ENCODE measurements at regions not wholly inside any gene's neighbourhood (a gene's known extent, or its start where the extent isn't known, plus 50 kb on each side); places are given as distances from the start of the nearest gene placed in this dataset.

DNA sequence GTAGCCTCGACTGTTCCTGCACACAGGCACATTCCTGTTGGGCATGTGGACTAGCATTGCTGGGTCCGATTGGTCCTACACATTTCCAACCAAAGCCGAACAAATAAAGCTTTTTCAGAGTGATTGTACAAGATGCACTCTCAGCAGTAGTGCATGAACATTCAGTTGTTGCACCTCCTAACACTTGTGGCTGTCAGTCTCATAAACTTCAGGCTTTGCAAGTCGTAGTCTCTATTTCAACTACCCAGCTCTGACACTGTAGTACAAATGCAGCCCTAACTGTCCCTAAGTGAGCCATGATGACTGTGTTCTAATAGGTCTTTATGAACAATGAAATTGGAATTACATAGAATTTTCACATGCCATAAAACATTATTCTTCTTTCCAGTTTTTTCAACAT lies 281.7 kb upstream of the ATP10A start:
- H3K27ac ChIP-seq (ENCODE audit: low read depth, low read length): no peak overlapping the region
- H3K27me3 ChIP-seq (ENCODE audit: insufficient read depth, low read length): no peaks in the 10 kb centered on the region
- H3K9ac ChIP-seq (ENCODE audit: low read length): no peak overlapping the region
- TF ChIP-seq, protein P1, sequence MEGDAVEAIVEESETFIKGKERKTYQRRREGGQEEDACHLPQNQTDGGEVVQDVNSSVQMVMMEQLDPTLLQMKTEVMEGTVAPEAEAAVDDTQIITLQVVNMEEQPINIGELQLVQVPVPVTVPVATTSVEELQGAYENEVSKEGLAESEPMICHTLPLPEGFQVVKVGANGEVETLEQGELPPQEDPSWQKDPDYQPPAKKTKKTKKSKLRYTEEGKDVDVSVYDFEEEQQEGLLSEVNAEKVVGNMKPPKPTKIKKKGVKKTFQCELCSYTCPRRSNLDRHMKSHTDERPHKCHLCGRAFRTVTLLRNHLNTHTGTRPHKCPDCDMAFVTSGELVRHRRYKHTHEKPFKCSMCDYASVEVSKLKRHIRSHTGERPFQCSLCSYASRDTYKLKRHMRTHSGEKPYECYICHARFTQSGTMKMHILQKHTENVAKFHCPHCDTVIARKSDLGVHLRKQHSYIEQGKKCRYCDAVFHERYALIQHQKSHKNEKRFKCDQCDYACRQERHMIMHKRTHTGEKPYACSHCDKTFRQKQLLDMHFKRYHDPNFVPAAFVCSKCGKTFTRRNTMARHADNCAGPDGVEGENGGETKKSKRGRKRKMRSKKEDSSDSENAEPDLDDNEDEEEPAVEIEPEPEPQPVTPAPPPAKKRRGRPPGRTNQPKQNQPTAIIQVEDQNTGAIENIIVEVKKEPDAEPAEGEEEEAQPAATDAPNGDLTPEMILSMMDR (IDR thresholded peaks at IDR 0.05; ENCODE audit: insufficient read depth, low read depth, low read length): no peak
- TF ChIP-seq EZH2 (IDR thresholded peaks at IDR 0.05; ENCODE audit: insufficient read depth, low read length): no peak
- H4K20me1 ChIP-seq (ENCODE audit: insufficient read depth, low read length): no peaks in the 10 kb centered on the region
- Mint-ChIP-seq H3K27ac (ENCODE audit: unreplicated experiment) (no peak overlapping the region), H3K36me3 (ENCODE audit: low read depth, unreplicated experiment) (no peaks in the 10 kb centered on the region), H3K9me3 (ENCODE audit: unreplicated experiment) (no peaks in the 10 kb centered on the region), H3K4me1 (ENCODE audit: low read depth, unreplicated experiment) (no peaks in the 10 kb centered on the region), H3K27me3 (ENCODE audit: low read depth, unreplicated experiment) (peaks cover 9% of the 10 kb centered on the region), H3K4me3 (ENCODE audit: unreplicated experiment) (no peak overlapping the region)
- no peak overlapping the region for H3K4me3 ChIP-seq (ENCODE audit: insufficient read depth, low read depth, low read length)
- no peaks in the 10 kb centered on the region for H3K79me2 ChIP-seq (ENCODE audit: insufficient read depth, low read length)
- no peak for FAIRE-seq
- no peak overlapping the region for H3K4me2 ChIP-seq (ENCODE audit: low read length)
- H3K4me1 ChIP-seq (ENCODE audit: insufficient read depth, low read length): no peaks in the 10 kb centered on the region
- no peak overlapping the region for H2AFZ ChIP-seq (ENCODE audit: low read depth, low read length)
- peaks cover 6% of the 10 kb centered on the region for H3K9me3 ChIP-seq (ENCODE audit: insufficient read depth, low read depth, low read length)
- H3K36me3 ChIP-seq (ENCODE audit: insufficient read depth, low read length): no peaks in the 10 kb centered on the region
- DNase-seq (ENCODE audit: low read depth): no peak

DNA sequence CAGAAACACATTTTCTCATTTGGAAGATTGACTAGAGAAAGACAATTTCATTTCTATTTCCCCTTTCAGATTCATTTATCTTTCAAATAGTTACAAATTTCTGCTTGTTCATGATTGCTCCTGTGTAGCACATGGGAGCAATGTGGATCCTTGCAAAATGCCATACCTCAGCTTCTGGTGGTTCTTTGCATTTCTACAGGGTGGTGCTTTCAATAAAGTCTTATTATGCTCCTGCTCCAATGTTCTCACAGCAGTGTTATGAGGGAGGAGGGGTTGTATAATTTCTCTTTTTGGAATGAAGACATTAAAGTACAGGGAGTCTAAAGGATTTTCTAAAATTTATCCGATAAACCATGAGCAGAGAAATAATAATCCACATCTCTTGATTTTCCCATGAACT lies 280.1 kb upstream of the ATP10A start:
- Histone ChIP-seq H3K36me3 (ENCODE audit: insufficient read depth, low read length) (no peaks in the 10 kb centered on the region), H2AFZ (ENCODE audit: low read depth, low read length) (no peak overlapping the region)
- FAIRE-seq: no peak

DNA sequence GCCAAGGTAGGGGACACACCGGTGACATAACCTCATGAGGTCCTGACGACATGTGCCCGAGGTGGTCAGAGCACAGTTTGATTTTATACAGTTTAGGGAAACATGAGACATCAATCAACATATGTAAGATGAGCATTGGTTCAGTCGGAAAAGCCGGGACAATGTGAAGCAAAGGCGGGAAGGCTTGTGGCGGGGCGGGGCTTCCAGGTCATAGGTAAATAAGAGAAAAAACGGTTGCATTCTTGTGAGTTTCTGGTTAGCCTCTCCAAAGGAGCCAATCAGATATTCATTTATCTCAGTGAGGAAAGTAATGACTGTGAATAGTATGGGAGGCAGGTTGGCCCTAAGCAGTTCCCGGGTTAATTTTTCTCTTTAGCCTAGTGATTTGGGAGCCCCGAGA lies 271.7 kb upstream of the ATP10A start:
- Mint-ChIP-seq H3K27ac (ENCODE audit: unreplicated experiment) (no peak overlapping the region), H3K4me1 (ENCODE audit: low read depth, unreplicated experiment) (peaks cover 7% of the 10 kb centered on the region), H3K36me3 (ENCODE audit: low read depth, unreplicated experiment) (no peaks in the 10 kb centered on the region), H3K27me3 (ENCODE audit: low read depth, unreplicated experiment) (peaks cover 2% of the 10 kb centered on the region), H3K4me3 (ENCODE audit: unreplicated experiment) (no peak overlapping the region), H3K9me3 (ENCODE audit: unreplicated experiment) (peaks cover 2% of the 10 kb centered on the region)
- H4K20me1 ChIP-seq (ENCODE audit: insufficient read depth, low read length): no peaks in the 10 kb centered on the region
- FAIRE-seq (no peak), DNase-seq (ENCODE audit: low read depth) (no peak)
- H3K4me2 ChIP-seq (ENCODE audit: low read length): no peak overlapping the region
- H3K27me3 ChIP-seq (ENCODE audit: insufficient read depth, low read length): no peaks in the 10 kb centered on the region
- no peak overlapping the region for H3K9ac ChIP-seq (ENCODE audit: low read length)
- H3K4me3 ChIP-seq (ENCODE audit: insufficient read depth, low read depth, low read length): no peak overlapping the region
- no peak overlapping the region for H3K27ac ChIP-seq (ENCODE audit: low read depth, low read length)
- no peak overlapping the region for H2AFZ ChIP-seq (ENCODE audit: low read depth, low read length)
- H3K9me3 ChIP-seq (ENCODE audit: insufficient read depth, low read depth, low read length): no peaks in the 10 kb centered on the region
- TF ChIP-seq, protein P1 (IDR thresholded peaks at IDR 0.05; ENCODE audit: insufficient read depth, low read depth, low read length): no peak
- TF ChIP-seq EZH2 (IDR thresholded peaks at IDR 0.05; ENCODE audit: insufficient read depth, low read length): no peak
- H3K4me1 ChIP-seq (ENCODE audit: insufficient read depth, low read length): no peaks in the 10 kb centered on the region
- no peaks in the 10 kb centered on the region for H3K79me2 ChIP-seq (ENCODE audit: insufficient read depth, low read length)
- H3K36me3 ChIP-seq (ENCODE audit: insufficient read depth, low read length): no peaks in the 10 kb centered on the region

More for the DNA sequence above, 280.1 kb upstream of the ATP10A start:
- Histone ChIP-seq H3K27me3 (ENCODE audit: insufficient read depth, low read length) (no peaks in the 10 kb centered on the region), H3K9me3 (ENCODE audit: insufficient read depth, low read depth, low read length) (peaks cover 3% of the 10 kb centered on the region), H3K4me1 (ENCODE audit: insufficient read depth, low read length) (no peaks in the 10 kb centered on the region), H3K79me2 (ENCODE audit: insufficient read depth, low read length) (no peaks in the 10 kb centered on the region), H3K27ac (ENCODE audit: low read depth, low read length) (no peak overlapping the region), H3K4me2 (ENCODE audit: low read length) (no peak overlapping the region), H3K9ac (ENCODE audit: low read length) (no peak overlapping the region), H3K4me3 (ENCODE audit: insufficient read depth, low read depth, low read length) (no peak overlapping the region), H4K20me1 (ENCODE audit: insufficient read depth, low read length) (no peaks in the 10 kb centered on the region)
- H3K36me3 Mint-ChIP-seq (ENCODE audit: low read depth, unreplicated experiment): no peaks in the 10 kb centered on the region
- no peaks in the 10 kb centered on the region for H3K4me1 Mint-ChIP-seq (ENCODE audit: low read depth, unreplicated experiment)
- H3K27ac Mint-ChIP-seq (ENCODE audit: unreplicated experiment): no peak overlapping the region
- H3K9me3 Mint-ChIP-seq (ENCODE audit: unreplicated experiment): peaks cover 2% of the 10 kb centered on the region
- TF ChIP-seq, protein P1 (IDR thresholded peaks at IDR 0.05; ENCODE audit: insufficient read depth, low read depth, low read length): no peak
- no peak overlapping the region for H3K4me3 Mint-ChIP-seq (ENCODE audit: unreplicated experiment)
- no peak for DNase-seq (ENCODE audit: low read depth)
- H3K27me3 Mint-ChIP-seq (ENCODE audit: low read depth, unreplicated experiment): peaks cover 11% of the 10 kb centered on the region

Measured in astrocyte (in vitro differentiated cells and primary cell).